Panc1 (cell line): ENCODE measurements at regions not wholly inside any gene's neighbourhood (a gene's known extent, or its start where the extent isn't known, plus 50 kb on each side); places are given as distances from the start of the nearest gene placed in this dataset.

Experiments
- ATAC-seq: fragments of 200-7000 bp; cut with Tn5 transposase; 2 replicates; pipeline ENCODE4 v1.9.1; 2020; ENCODE audit warnings: mild to moderate bottlenecking, moderate library complexity
- BruUV-seq: library from RNA; stranded (reverse); fragments of 400-500 nt; replicated peaks from 2 replicates; lab custom pipeline; 2021; lab: Mats Ljungman, UMichigan
- CTCF ChIA-PET: fragments of 300-600 bp; sonication (Branson Sonifier 250); formaldehyde crosslinking; loops from one replicate; lab custom pipeline; 2022; ENCODE audit warnings: antibody characterized with exemption; lab: Charles Lee
- POLR2A ChIA-PET: fragments of 300-600 bp; sonication (Branson Sonifier 250); formaldehyde crosslinking; loops from one replicate; lab custom pipeline; 2022; ENCODE audit warnings: antibody characterized with exemption; lab: Charles Lee
- DNase-seq: peaks from one replicate; pipeline ENCODE4 v3.0.0-alpha.2; 2010; ENCODE audit warnings: low read depth, low spot score
- H3K27ac ChIP-seq: 2 replicates; pipeline ENCODE4 v1.5.1; 2011; ENCODE audit warnings: mild to moderate bottlenecking, low read length, inconsistent platforms
- H3K27me3 ChIP-seq: fragments of 200-500 bp; sonication (Bioruptor generic); 2 replicates; pipeline ENCODE4 v1.6.0; 2014; ENCODE audit warnings: low read length, inconsistent platforms; ENCODE audit not compliant: control insufficient read depth, insufficient read depth
- H3K36me3 ChIP-seq: fragments of 200-500 bp; sonication (Bioruptor generic); 2 replicates; pipeline ENCODE4 v1.5.1; 2014; ENCODE audit warnings: inconsistent platforms, mild to moderate bottlenecking, low read length, moderate library complexity; ENCODE audit not compliant: control insufficient read depth, insufficient read depth
- H3K4me1 ChIP-seq: 2 replicates; pipeline ENCODE4 v1.5.1; 2011; ENCODE audit warnings: inconsistent platforms, mild to moderate bottlenecking, low read length, moderate library complexity; ENCODE audit not compliant: control insufficient read depth, insufficient read depth
- H3K4me3 ChIP-seq, 2 experiments: 2 replicates each; pipeline ENCODE4 v1.5.1; 2011 to 2012; ENCODE audit warnings: low read depth in 2 of 2, low read length in 2 of 2, mild to moderate bottlenecking in 2 of 2, inconsistent platforms in 1 of 2, moderate library complexity in 1 of 2
- H3K9me3 ChIP-seq: fragments of 200-500 bp; sonication (Bioruptor generic); 2 replicates; pipeline ENCODE4 v1.5.1; 2014; ENCODE audit warnings: low read depth, mild to moderate bottlenecking, inconsistent platforms, low read length, moderate library complexity; ENCODE audit not compliant: control insufficient read depth, insufficient read depth
- CTCF ChIP-seq: fragments of 450-650 bp; IDR thresholded peaks from 2 replicates; pipeline ENCODE4 v1.5.1; 2017; ENCODE audit warnings: mild to moderate bottlenecking
- POLR2AphosphoS5 ChIP-seq: IDR thresholded peaks from 2 replicates; pipeline ENCODE4 v1.6.1; 2012; ENCODE audit warnings: mild to moderate bottlenecking, low read depth, low read length, moderate library complexity
- SIN3A ChIP-seq: IDR thresholded peaks from 2 replicates; pipeline ENCODE4 v1.6.1; 2012; ENCODE audit warnings: low read depth, mild to moderate bottlenecking, low read length, moderate library complexity, borderline replicate concordance; ENCODE audit not compliant: insufficient read depth
- TCF7L2 ChIP-seq: IDR thresholded peaks from 2 replicates; pipeline ENCODE4 v1.6.1; 2011; ENCODE audit warnings: mild to moderate bottlenecking, low read depth, low read length, inconsistent platforms
- in situ Hi-C: cut with HindIII; loops from 2 replicates; pipeline ENCODE4 v1.10.0; 2016; ENCODE audit warnings: low sequenced_read_pairs, low pct_unique_long_range_greater_than_20kb
- intact Hi-C: fragments of 100-400 bp; cut with micrococcal nuclease; formaldehyde crosslinking; loops from one replicate; pipeline ENCODE4 v1.10.0; 2022; ENCODE audit not compliant: unreplicated experiment
- TF ChIP-seq, protein P1 (sequence below), 2 experiments: IDR thresholded peaks; 2 replicates each; pipeline ENCODE4 v1.6.1; 2011 to 2012; ENCODE audit warnings: low read depth in 2 of 2, control low read depth in 1 of 2, low read length in 1 of 2, mild to moderate bottlenecking in 1 of 2, moderate library complexity in 1 of 2; ENCODE audit not compliant: insufficient read depth in 1 of 2

GRCh38 chrX:15116900-15117299 is 153.0 kb downstream of the ASB9 start:
- Histone ChIP-seq H3K4me3 (no peak overlapping the region), H3K9me3 (no peaks in the 10 kb centered on the region), H3K4me1 (no peaks in the 10 kb centered on the region), H3K27ac (no peak overlapping the region), H3K27me3 (no peaks in the 10 kb centered on the region), H3K36me3 (no peaks in the 10 kb centered on the region)
- no peak for DNase-seq
- intact Hi-C loops: no loop called here
- ChIA-PET POLR2A (no interaction called here), CTCF (interaction anchor here (1.1 kb wide), 1 partner anchor 26 kb away, joined by 3 read pairs; no protein-coding TSS in a partner anchor)
- no peak for TF ChIP-seq TCF7L2
- TF ChIP-seq, protein P1, sequence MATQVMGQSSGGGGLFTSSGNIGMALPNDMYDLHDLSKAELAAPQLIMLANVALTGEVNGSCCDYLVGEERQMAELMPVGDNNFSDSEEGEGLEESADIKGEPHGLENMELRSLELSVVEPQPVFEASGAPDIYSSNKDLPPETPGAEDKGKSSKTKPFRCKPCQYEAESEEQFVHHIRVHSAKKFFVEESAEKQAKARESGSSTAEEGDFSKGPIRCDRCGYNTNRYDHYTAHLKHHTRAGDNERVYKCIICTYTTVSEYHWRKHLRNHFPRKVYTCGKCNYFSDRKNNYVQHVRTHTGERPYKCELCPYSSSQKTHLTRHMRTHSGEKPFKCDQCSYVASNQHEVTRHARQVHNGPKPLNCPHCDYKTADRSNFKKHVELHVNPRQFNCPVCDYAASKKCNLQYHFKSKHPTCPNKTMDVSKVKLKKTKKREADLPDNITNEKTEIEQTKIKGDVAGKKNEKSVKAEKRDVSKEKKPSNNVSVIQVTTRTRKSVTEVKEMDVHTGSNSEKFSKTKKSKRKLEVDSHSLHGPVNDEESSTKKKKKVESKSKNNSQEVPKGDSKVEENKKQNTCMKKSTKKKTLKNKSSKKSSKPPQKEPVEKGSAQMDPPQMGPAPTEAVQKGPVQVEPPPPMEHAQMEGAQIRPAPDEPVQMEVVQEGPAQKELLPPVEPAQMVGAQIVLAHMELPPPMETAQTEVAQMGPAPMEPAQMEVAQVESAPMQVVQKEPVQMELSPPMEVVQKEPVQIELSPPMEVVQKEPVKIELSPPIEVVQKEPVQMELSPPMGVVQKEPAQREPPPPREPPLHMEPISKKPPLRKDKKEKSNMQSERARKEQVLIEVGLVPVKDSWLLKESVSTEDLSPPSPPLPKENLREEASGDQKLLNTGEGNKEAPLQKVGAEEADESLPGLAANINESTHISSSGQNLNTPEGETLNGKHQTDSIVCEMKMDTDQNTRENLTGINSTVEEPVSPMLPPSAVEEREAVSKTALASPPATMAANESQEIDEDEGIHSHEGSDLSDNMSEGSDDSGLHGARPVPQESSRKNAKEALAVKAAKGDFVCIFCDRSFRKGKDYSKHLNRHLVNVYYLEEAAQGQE (IDR thresholded peaks at IDR 0.05; ENCODE audit: insufficient read depth in 1 of 2, low read depth in 2 of 2, low read length in 1 of 2): no peak
- no peak for TF ChIP-seq CTCF
- no peak for TF ChIP-seq SIN3A
- TF ChIP-seq POLR2AphosphoS5: no peak
- no TSS peak for BruUV-seq
- in situ Hi-C loops: no loop called here
- ATAC-seq: no peak

DNA sequence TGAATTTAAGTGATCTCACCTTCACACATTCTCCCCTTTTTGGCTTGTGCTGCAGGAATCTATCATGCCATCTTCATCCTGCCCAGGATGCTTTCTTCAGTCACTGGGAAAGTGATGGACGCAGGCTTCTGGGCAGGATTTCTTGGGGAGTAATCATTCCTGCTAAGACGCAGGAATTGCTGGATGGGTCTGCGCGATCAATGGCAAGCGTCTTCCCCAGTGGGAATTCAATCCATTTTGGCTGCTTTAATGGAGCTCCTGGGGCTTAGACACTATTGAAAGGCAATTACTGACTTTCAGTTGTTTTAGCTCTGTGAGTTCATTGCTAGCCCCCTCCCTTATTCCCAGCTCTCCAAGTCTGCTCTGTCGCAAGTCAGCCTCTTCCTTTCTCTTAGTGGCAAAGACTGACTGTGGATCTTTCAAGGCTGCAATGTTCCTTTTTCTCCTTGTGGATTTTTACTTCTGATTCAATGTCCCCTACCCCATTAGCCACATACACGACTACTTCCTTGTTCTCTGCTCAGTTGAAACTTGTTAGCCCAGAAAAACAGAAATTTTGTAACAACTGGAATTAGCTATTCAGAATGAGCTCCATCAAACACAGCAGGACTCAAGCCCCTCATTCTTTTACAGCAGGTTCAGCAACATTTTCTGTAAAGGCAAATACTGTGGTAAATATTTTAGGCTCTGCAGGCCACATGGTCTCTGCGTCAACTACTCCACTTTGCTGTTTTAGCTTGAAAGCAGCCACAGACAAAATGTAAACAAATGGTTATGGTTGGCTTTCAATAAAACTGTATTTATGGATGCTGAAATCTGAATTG is 154.9 kb downstream of the ASB9 start:
- Histone ChIP-seq H3K9me3 (no peaks in the 10 kb centered on the region), H3K4me3 (no peak overlapping the region), H3K27me3 (no peaks in the 10 kb centered on the region), H3K4me1 (no peaks in the 10 kb centered on the region), H3K36me3 (no peaks in the 10 kb centered on the region), H3K27ac (no peak overlapping the region)
- no peak for DNase-seq
- in situ Hi-C loops: no loop called here
- BruUV-seq: no TSS peak
- ATAC-seq: no peak
- intact Hi-C loops: no loop called here
- TF ChIP-seq POLR2AphosphoS5 (no peak), TCF7L2 (no peak), SIN3A (no peak), CTCF (no peak)
- TF ChIP-seq, protein P1 (IDR thresholded peaks at IDR 0.05; ENCODE audit: insufficient read depth in 1 of 2, low read depth in 2 of 2, low read length in 1 of 2): no peak
- CTCF ChIA-PET: no interaction called here
- POLR2A ChIA-PET: no interaction called here
